Gastrocnemius medialis (tissue), 4 donors: ENCODE measurements at regions not wholly inside any gene's neighbourhood (a gene's known extent, or its start where the extent isn't known, plus 50 kb on each side); places are given as distances from the start of the nearest gene placed in this dataset.

Source experiments
- POLR2A ChIP-seq, 2 donors: fragments of 450-650 bp; IDR thresholded peaks; one replicate each; pipeline ENCODE4 v1.6.1; 2017; ENCODE audit warnings: antibody characterized with exemption in 2 of 2, mild to moderate bottlenecking in 2 of 2, moderate library complexity in 2 of 2
- TF ChIP-seq, protein P1 (sequence below), 5 experiments: fragments of 450-650 bp in 3 of 5; fragments of 200-600 bp in 2 of 5; sonication (generic) in 2 of 5; IDR thresholded peaks in 4 of 5; conservative IDR thresholded peaks in 1 of 5; 1 replicate in 4 of 5; 2 replicates in 1 of 5; pipeline ENCODE4 v1.5.1; 2016 to 2019; ENCODE audit warnings: antibody characterized with exemption in 5 of 5, mild to moderate bottlenecking in 3 of 5, moderate library complexity in 3 of 5

DNA sequence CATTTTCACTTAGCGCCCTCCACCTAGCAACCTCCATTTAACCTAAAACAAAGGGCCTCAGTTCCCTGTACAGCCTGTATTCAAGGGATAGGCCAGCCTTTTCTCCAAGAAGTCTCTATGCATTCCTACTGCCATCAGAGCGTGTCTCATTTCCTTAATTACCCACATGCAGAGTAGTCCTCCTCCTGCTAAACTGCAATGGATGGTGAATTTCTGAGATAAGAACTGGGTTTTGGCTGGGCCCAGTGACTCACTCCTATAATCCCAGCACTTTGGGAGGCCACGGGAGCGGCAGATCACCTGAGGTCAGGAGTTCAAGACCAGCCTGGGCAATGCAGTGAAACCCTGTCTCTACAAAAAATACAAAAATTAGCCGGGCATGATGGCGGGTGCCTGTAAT, 71.1 kb upstream of the GPR158 start:
- TF ChIP-seq, protein P1, sequence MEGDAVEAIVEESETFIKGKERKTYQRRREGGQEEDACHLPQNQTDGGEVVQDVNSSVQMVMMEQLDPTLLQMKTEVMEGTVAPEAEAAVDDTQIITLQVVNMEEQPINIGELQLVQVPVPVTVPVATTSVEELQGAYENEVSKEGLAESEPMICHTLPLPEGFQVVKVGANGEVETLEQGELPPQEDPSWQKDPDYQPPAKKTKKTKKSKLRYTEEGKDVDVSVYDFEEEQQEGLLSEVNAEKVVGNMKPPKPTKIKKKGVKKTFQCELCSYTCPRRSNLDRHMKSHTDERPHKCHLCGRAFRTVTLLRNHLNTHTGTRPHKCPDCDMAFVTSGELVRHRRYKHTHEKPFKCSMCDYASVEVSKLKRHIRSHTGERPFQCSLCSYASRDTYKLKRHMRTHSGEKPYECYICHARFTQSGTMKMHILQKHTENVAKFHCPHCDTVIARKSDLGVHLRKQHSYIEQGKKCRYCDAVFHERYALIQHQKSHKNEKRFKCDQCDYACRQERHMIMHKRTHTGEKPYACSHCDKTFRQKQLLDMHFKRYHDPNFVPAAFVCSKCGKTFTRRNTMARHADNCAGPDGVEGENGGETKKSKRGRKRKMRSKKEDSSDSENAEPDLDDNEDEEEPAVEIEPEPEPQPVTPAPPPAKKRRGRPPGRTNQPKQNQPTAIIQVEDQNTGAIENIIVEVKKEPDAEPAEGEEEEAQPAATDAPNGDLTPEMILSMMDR (IDR thresholded peaks at IDR 0.05 in 4 of 5, conservative IDR thresholded peaks at IDR 0.05 in 1 of 5) = no peak
- TF ChIP-seq POLR2A (IDR thresholded peaks at IDR 0.05) = no peak
